ENCODE measurements at regions not wholly inside any gene's neighbourhood (a gene's known extent, or its start where the extent isn't known, plus 50 kb on each side); places are given as distances from the start of the nearest gene placed in this dataset.

DNA sequence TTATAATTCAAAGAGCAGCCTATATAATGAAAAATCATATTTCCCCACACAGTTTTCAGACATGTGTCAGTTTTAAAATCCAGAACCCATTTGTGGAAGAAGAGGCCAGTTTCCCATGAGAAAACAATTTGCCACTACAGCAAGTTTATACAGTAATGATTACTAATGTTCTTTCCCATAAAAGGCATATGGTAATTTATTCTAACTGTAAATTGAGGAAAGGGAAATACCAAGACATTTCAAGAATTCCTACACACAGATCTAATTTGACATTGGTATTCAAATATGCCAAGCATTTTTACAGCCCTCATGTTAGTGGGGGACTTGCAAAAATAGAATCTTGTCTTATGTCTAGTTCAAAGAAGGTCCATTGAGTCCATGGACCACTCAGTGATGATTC lies 1368.6 kb downstream of the FSTL5 start:
- Histone ChIP-seq H3K27me3 (replicated peaks; ENCODE audit: insufficient read depth) (no peaks in the 10 kb centered on the region), H3K9me3 (peaks cover 4% of the 10 kb centered on the region), H3K36me3 (no peaks in the 10 kb centered on the region), H3K27ac (no peak overlapping the region), H3K4me3 (no peak overlapping the region), H3K4me1 (ENCODE audit: control insufficient read depth in 1 of 2, low read depth in 2 of 2) (no peaks in the 10 kb centered on the region)
- no peak for ATAC-seq (ENCODE audit: insufficient number of reproducible peaks, low FRiP score, low read depth)
- DNase-seq (ENCODE audit: low spot score), result no peak
- TF ChIP-seq, protein P1, sequence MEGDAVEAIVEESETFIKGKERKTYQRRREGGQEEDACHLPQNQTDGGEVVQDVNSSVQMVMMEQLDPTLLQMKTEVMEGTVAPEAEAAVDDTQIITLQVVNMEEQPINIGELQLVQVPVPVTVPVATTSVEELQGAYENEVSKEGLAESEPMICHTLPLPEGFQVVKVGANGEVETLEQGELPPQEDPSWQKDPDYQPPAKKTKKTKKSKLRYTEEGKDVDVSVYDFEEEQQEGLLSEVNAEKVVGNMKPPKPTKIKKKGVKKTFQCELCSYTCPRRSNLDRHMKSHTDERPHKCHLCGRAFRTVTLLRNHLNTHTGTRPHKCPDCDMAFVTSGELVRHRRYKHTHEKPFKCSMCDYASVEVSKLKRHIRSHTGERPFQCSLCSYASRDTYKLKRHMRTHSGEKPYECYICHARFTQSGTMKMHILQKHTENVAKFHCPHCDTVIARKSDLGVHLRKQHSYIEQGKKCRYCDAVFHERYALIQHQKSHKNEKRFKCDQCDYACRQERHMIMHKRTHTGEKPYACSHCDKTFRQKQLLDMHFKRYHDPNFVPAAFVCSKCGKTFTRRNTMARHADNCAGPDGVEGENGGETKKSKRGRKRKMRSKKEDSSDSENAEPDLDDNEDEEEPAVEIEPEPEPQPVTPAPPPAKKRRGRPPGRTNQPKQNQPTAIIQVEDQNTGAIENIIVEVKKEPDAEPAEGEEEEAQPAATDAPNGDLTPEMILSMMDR (IDR thresholded peaks at IDR 0.05), result no peak

DNA sequence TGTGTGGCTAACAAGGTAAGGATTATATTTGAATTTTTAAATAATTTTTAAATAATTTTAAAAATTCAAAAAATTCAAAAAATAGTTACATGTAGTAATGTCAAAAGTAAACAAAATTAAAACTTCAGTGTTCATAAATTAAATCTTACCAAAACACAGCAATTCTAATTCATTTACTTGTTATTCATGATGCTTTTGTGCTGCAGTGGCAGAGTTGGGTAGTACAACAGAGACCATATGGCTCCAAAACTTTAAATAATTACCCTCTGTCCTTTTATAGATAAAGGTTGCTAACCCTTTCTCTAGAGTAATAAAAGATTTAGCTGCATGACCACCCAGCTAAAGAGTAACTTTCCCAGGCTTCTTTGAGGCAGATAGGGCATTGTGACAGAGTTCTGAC lies 1355.6 kb downstream of the FSTL5 start:
- no peaks in the 10 kb centered on the region for H3K4me1 ChIP-seq (ENCODE audit: control insufficient read depth in 1 of 2, low read depth in 2 of 2)
- DNase-seq (ENCODE audit: low spot score) (no peak), ATAC-seq (ENCODE audit: insufficient number of reproducible peaks, low FRiP score, low read depth) (no peak)
- H3K27ac ChIP-seq, result no peak overlapping the region
- H3K9me3 ChIP-seq, result no peaks in the 10 kb centered on the region
- TF ChIP-seq, protein P1 (IDR thresholded peaks at IDR 0.05), result no peak
- H3K4me3 ChIP-seq, result no peak overlapping the region
- no peaks in the 10 kb centered on the region for H3K27me3 ChIP-seq (replicated peaks; ENCODE audit: insufficient read depth)
- H3K36me3 ChIP-seq, result no peaks in the 10 kb centered on the region

DNA sequence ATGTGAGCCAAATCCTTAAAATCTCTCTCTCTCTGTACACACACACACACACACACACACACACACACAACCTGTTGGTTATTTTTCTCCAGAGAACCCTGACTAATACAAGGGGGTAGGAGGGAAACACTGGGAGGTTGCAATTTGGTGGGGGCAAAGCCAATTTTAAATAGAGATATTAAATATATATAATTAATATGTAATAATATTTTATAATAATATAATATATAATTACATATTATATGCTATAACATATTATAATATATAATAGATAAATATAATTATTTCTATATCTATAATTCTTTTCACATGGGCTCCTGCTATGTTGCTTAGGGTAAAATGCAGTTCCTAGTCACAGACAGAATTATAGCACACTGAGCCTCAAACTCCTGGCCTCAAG lies 1354.2 kb downstream of the FSTL5 start:
- H3K9me3 ChIP-seq, result no peaks in the 10 kb centered on the region
- H3K4me3 ChIP-seq, result no peak overlapping the region
- H3K4me1 ChIP-seq (ENCODE audit: control insufficient read depth in 1 of 2, low read depth in 2 of 2), result no peaks in the 10 kb centered on the region
- H3K36me3 ChIP-seq, result no peaks in the 10 kb centered on the region
- no peak for ATAC-seq (ENCODE audit: insufficient number of reproducible peaks, low FRiP score, low read depth)
- no peak overlapping the region for H3K27ac ChIP-seq
- no peaks in the 10 kb centered on the region for H3K27me3 ChIP-seq (replicated peaks; ENCODE audit: insufficient read depth)
- no peak for DNase-seq (ENCODE audit: low spot score)
- TF ChIP-seq, protein P1 (IDR thresholded peaks at IDR 0.05), result no peak

DNA sequence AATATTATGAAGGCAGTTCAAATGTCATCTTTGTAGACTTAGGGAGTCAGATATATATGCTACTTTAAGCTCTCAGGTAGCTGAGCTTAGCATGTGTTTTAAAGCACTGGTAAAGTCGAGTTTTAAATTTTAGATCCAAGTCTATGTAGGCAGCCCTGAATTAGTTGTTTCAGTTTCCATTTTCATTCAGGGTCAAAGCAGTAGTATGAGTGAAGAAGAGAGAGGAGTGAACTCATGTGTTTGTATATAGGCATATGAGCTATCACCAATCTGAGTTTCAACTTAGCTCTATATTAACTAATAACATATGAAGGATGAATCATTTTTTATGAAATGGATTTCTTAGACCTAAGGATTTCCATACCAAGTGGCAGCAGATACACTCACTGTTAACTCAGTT lies 1353.4 kb downstream of the FSTL5 start:
- no peaks in the 10 kb centered on the region for H3K9me3 ChIP-seq
- TF ChIP-seq, protein P1 (IDR thresholded peaks at IDR 0.05), result no peak
- H3K4me1 ChIP-seq (ENCODE audit: control insufficient read depth in 1 of 2, low read depth in 2 of 2), result no peaks in the 10 kb centered on the region
- ATAC-seq (ENCODE audit: insufficient number of reproducible peaks, low FRiP score, low read depth), result no peak
- DNase-seq (ENCODE audit: low spot score), result no peak
- no peaks in the 10 kb centered on the region for H3K36me3 ChIP-seq
- no peaks in the 10 kb centered on the region for H3K27me3 ChIP-seq (replicated peaks; ENCODE audit: insufficient read depth)
- H3K4me3 ChIP-seq, result no peak overlapping the region
- no peak overlapping the region for H3K27ac ChIP-seq

DNA sequence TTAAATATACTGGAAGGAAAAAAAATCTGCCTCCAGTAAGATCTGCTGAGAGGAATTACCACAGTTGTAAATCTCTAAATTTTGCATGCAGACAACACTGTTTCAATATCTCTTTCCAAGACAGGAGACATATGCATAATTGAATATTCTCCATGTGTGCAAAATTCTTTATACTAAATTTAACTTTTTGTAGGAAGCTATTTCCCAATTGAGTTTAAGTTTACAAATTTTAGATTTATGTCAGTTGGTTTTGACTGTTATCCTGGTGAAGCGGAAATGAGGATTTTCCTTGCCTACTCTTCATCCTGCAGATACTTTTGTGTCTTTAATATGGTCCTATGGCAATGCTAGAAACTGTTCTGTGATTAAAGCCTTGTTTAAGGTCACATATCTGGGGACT lies 1352.9 kb downstream of the FSTL5 start:
- TF ChIP-seq, protein P1 (IDR thresholded peaks at IDR 0.05), result no peak
- no peaks in the 10 kb centered on the region for H3K36me3 ChIP-seq
- DNase-seq (ENCODE audit: low spot score) (no peak), ATAC-seq (ENCODE audit: insufficient number of reproducible peaks, low FRiP score, low read depth) (no peak)
- H3K27ac ChIP-seq, result no peak overlapping the region
- H3K4me1 ChIP-seq (ENCODE audit: control insufficient read depth in 1 of 2, low read depth in 2 of 2), result no peaks in the 10 kb centered on the region
- H3K9me3 ChIP-seq, result no peaks in the 10 kb centered on the region
- no peaks in the 10 kb centered on the region for H3K27me3 ChIP-seq (replicated peaks; ENCODE audit: insufficient read depth)
- H3K4me3 ChIP-seq, result no peak overlapping the region

All from thoracic aorta (tissue), 2 donors.